ENCODE measurements at regions not wholly inside any gene's neighbourhood (a gene's known extent, or its start where the extent isn't known, plus 50 kb on each side); places are given as distances from the start of the nearest gene placed in this dataset.

GRCh38 chr12:125573271-125573670, 508.0 kb downstream of the AACS start:
- no peak for DNase-seq (ENCODE audit: low spot score)

- DNase-seq (ENCODE audit: low spot score): no peak
Measured at GRCh38 chr12:125577334-125577733, 512.1 kb downstream of the AACS start.

- DNase-seq (ENCODE audit: low spot score): no peak
Measured at GRCh38 chr12:125579916-125580315, 514.7 kb downstream of the AACS start.

- DNase-seq (ENCODE audit: low spot score): no peak
Measured at GRCh38 chr12:125583071-125583470, 517.8 kb downstream of the AACS start.

GRCh38 chr12:125586441-125586840, 521.2 kb downstream of the AACS start:
- DNase-seq (ENCODE audit: low spot score): no peak

- DNase-seq (ENCODE audit: low spot score): no peak
Measured at GRCh38 chr12:125593269-125593668, 528.0 kb downstream of the AACS start.

GRCh38 chr12:125604976-125605375, 539.7 kb downstream of the AACS start:
- no peak for DNase-seq (ENCODE audit: low spot score)

GRCh38 chr12:125606312-125606711, 541.1 kb downstream of the AACS start:
- DNase-seq (ENCODE audit: low spot score): no peak

GRCh38 chr12:125610292-125610691, 545.1 kb downstream of the AACS start:
- DNase-seq (ENCODE audit: low spot score): no peak

GRCh38 chr12:125610971-125611370, 545.7 kb downstream of the AACS start:
- no peak for DNase-seq (ENCODE audit: low spot score)

GRCh38 chr12:125614058-125614457, 548.8 kb downstream of the AACS start:
- DNase-seq (ENCODE audit: low spot score): no peak

GRCh38 chr12:125619723-125620122, 554.5 kb downstream of the AACS start:
- DNase-seq (ENCODE audit: low spot score): no peak

GRCh38 chr12:125633686-125634085, 568.5 kb downstream of the AACS start:
- no peak for DNase-seq (ENCODE audit: low spot score)

GRCh38 chr12:125634813-125635212, 569.6 kb downstream of the AACS start:
- DNase-seq (ENCODE audit: low spot score): no peak

- no peak for DNase-seq (ENCODE audit: low spot score)
Measured at GRCh38 chr12:125639826-125640225, 574.6 kb downstream of the AACS start.

GRCh38 chr12:125643055-125643454, 577.8 kb downstream of the AACS start:
- DNase-seq (ENCODE audit: low spot score): no peak

- no peak for DNase-seq (ENCODE audit: low spot score)
Measured at GRCh38 chr12:125645724-125646123, 580.5 kb downstream of the AACS start.

GRCh38 chr12:125650587-125650986, 585.4 kb downstream of the AACS start:
- no peak for DNase-seq (ENCODE audit: low spot score)

- no peak for DNase-seq (ENCODE audit: low spot score)
Measured at GRCh38 chr12:125651625-125652024, 586.4 kb downstream of the AACS start.

GRCh38 chr12:125652681-125653080, 587.4 kb downstream of the AACS start:
- DNase-seq (ENCODE audit: low spot score): no peak

GRCh38 chr12:125657681-125658080, 592.4 kb downstream of the AACS start:
- no peak for DNase-seq (ENCODE audit: low spot score)

GRCh38 chr12:125674554-125675338, 609.5 kb downstream of the AACS start:
- DNase-seq (ENCODE audit: low spot score): no peak

- DNase-seq (ENCODE audit: low spot score): peak; percentile 22
Measured at GRCh38 chr12:125676366-125676765, 611.1 kb downstream of the AACS start.

- no peak for DNase-seq (ENCODE audit: low spot score)
Measured at GRCh38 chr12:125677829-125678228, 612.6 kb downstream of the AACS start.
